AG20443 (cell line): ENCODE measurements at regions not wholly inside any gene's neighbourhood (a gene's known extent, or its start where the extent isn't known, plus 50 kb on each side); places are given as distances from the start of the nearest gene placed in this dataset.

Experiments
- DNase-seq: peaks from one replicate; pipeline ENCODE4 v3.0.0; 2012; ENCODE audit warnings: low spot score, mixed read lengths

GRCh38 chr18:27621236-27621890 is 436.3 kb upstream of the CHST9 start:
- DNase-seq, result no peak

GRCh38 chr18:27619906-27620305 is 434.8 kb upstream of the CHST9 start:
- DNase-seq, result no peak

GRCh38 chr18:27619090-27619772 is 434.1 kb upstream of the CHST9 start:
- DNase-seq, result no peak

- DNase-seq, result no peak
These were observed 431.2 kb upstream of the CHST9 start for GRCh38 chr18:27616324-27616723.

- DNase-seq, result no peak
These were observed 430.1 kb upstream of the CHST9 start for GRCh38 chr18:27614951-27615844.

- no peak for DNase-seq
These were observed 424.1 kb upstream of the CHST9 start for GRCh38 chr18:27609221-27609620.

- no peak for DNase-seq
These were observed 423.6 kb upstream of the CHST9 start for GRCh38 chr18:27608742-27609141.

- no peak for DNase-seq
These were observed 423.1 kb upstream of the CHST9 start for GRCh38 chr18:27608174-27608573.

GRCh38 chr18:27606741-27607140 is 421.6 kb upstream of the CHST9 start:
- no peak for DNase-seq

- DNase-seq, result peak; percentile 72
These were observed 420.2 kb upstream of the CHST9 start for GRCh38 chr18:27605107-27605834.

GRCh38 chr18:27604583-27604982 is 419.5 kb upstream of the CHST9 start:
- no peak for DNase-seq

GRCh38 chr18:27602092-27602491 is 417.0 kb upstream of the CHST9 start:
- no peak for DNase-seq

- no peak for DNase-seq
These were observed 415.1 kb upstream of the CHST9 start for GRCh38 chr18:27600245-27600644.

GRCh38 chr18:27599202-27599829 is 414.2 kb upstream of the CHST9 start:
- DNase-seq, result peak; percentile 66

- DNase-seq, result no peak
These were observed 410.2 kb upstream of the CHST9 start for GRCh38 chr18:27595113-27595838.

- no peak for DNase-seq
These were observed 400.6 kb upstream of the CHST9 start for GRCh38 chr18:27585602-27586173.

- DNase-seq, result no peak
These were observed 398.4 kb upstream of the CHST9 start for GRCh38 chr18:27583466-27583865.

- DNase-seq, result no peak
These were observed 397.8 kb upstream of the CHST9 start for GRCh38 chr18:27582760-27583412.

- DNase-seq, result no peak
These were observed 396.3 kb upstream of the CHST9 start for GRCh38 chr18:27581296-27581904.

GRCh38 chr18:27579364-27579763 is 394.3 kb upstream of the CHST9 start:
- DNase-seq, result no peak
